ENCODE measurements at regions not wholly inside any gene's neighbourhood (a gene's known extent, or its start where the extent isn't known, plus 50 kb on each side); places are given as distances from the start of the nearest gene placed in this dataset.

GRCh38 chr2:234808907-234809306 lies 142.9 kb upstream of the SH3BP4 start:
- Histone ChIP-seq H3K18ac (ENCODE audit: extremely low read depth, low read length) (no peak overlapping the region), H3K23ac (ENCODE audit: insufficient read length) (no peak overlapping the region), H2BK20ac (ENCODE audit: low read length) (no peak overlapping the region), H3K23me2 (ENCODE audit: low read depth, low read length) (no peaks in the 10 kb centered on the region), H3K27me3 (replicated peaks in 1 of 4; ENCODE audit: control insufficient read depth in 3 of 4, extremely low read depth in 1 of 4, insufficient read depth in 3 of 4, low read length in 3 of 4) (no peaks in the 10 kb centered on the region), H2AFZ (ENCODE audit: low read length) (no peak overlapping the region), H4K91ac (replicated peaks; ENCODE audit: insufficient read length, low read length) (no peak overlapping the region), H2BK15ac (ENCODE audit: low read length) (no peak overlapping the region), H3K4me2 (ENCODE audit: insufficient read depth in 1 of 2, low read depth in 2 of 2, low read length in 2 of 2) (no peak overlapping the region), H2AK5ac (ENCODE audit: low read depth, low read length) (no peak overlapping the region), H3K14ac (ENCODE audit: insufficient read length) (no peak overlapping the region), H4K20me1 (replicated peaks in 1 of 2; ENCODE audit: control insufficient read depth in 1 of 2, insufficient read depth in 2 of 2, low read length in 2 of 2) (no peaks in the 10 kb centered on the region), H4K5ac (ENCODE audit: insufficient read length, low read depth, low read length) (no peak overlapping the region), H3K27ac (ENCODE audit: low read depth, low read length) (no peak overlapping the region), H3K9me3 (ENCODE audit: insufficient read depth in 2 of 2, low read depth in 1 of 2, low read length in 1 of 2) (peaks cover 0 to 3% of the 10 kb centered on the region in 2 experiments; a peak in 1 of 4 replicates), H3K4me3 (ENCODE audit: extremely low read depth in 1 of 4, insufficient read depth in 2 of 4, low read depth in 3 of 4, low read length in 4 of 4) (no peak overlapping the region), H2BK5ac (ENCODE audit: low read depth, low read length) (no peak overlapping the region), H3K4me1 (replicated peaks in 1 of 4; ENCODE audit: control insufficient read depth in 3 of 4, insufficient read depth in 4 of 4, low read length in 3 of 4) (peaks cover 0 to 2% (median 0%) of the 10 kb centered on the region in 4 experiments; a peak in 1 of 7 replicates), H3K56ac (replicated peaks; ENCODE audit: insufficient read length, low read depth, low read length) (no peak overlapping the region), H3K4ac (replicated peaks; ENCODE audit: insufficient read length, low read depth, low read length) (no peak overlapping the region), H3K79me1 (ENCODE audit: low read depth, low read length) (no peaks in the 10 kb centered on the region), H3K79me2 (ENCODE audit: control insufficient read depth in 1 of 2, insufficient read depth in 2 of 2, low read length in 2 of 2) (no peaks in the 10 kb centered on the region), H3K36me3 (ENCODE audit: control insufficient read depth in 2 of 4, insufficient read depth in 4 of 4, low read length in 3 of 4) (no peaks in the 10 kb centered on the region), H4K8ac (ENCODE audit: extremely low read depth, insufficient read depth, low read length) (no peak overlapping the region), H2BK12ac (ENCODE audit: low read depth, low read length) (no peak overlapping the region), H2BK120ac (replicated peaks; ENCODE audit: low read depth, low read length) (no peak overlapping the region), H3K9ac (replicated peaks in 1 of 4; ENCODE audit: extremely low read depth in 1 of 4, low read depth in 3 of 4, low read length in 3 of 4) (no peak overlapping the region)
- DNase-seq (ENCODE audit: low read depth in 1 of 2, low spot score in 2 of 2) (no peak), FAIRE-seq (no peak)
- CTCF ChIA-PET (ENCODE audit: partially characterized antibody) = no interaction called here
- TF ChIP-seq POU5F1 (IDR thresholded peaks at IDR 0.05; ENCODE audit: low read depth, low read length) (no peak), SIN3A (conservative IDR thresholded peaks at IDR 0.05 in 1 of 2, IDR thresholded peaks at IDR 0.05 in 1 of 2; ENCODE audit: low read depth in 1 of 2, low read length in 2 of 2) (no peak), USF2 (IDR thresholded peaks at IDR 0.05; ENCODE audit: low read length) (no peak), EP300 (IDR thresholded peaks at IDR 0.05; ENCODE audit: borderline replicate concordance in 1 of 2, low read depth in 2 of 2, low read length in 2 of 2) (no peak), SP2 (IDR thresholded peaks at IDR 0.05; ENCODE audit: low read length) (no peak), ATF3 (IDR thresholded peaks at IDR 0.05; ENCODE audit: insufficient read depth, low read depth, low read length) (no peak), BACH1 (IDR thresholded peaks at IDR 0.05; ENCODE audit: low read length) (no peak), TCF12 (IDR thresholded peaks at IDR 0.05; ENCODE audit: low read depth, low read length) (no peak), NANOG (IDR thresholded peaks at IDR 0.05; ENCODE audit: insufficient read depth, low read depth, low read length, poor library complexity, severe bottlenecking) (no peak)
- POLR2A ChIA-PET (ENCODE audit: partially characterized antibody) = no interaction called here
- WGBS, 2 experiments (ENCODE audit: extremely low coverage in 1 of 2, insufficient coverage in 1 of 2, insufficient read length in 1 of 2, insufficient replicate concordance in 2 of 2, low coverage in 1 of 2, low lambda C conversion rate in 2 of 2, missing lambda C conversion rate in 1 of 2) = 84% methylated on average over 2 of the region's 2 CpGs; no CpG with 5 or more reads in 1 of the 2 experiments
